Left ventricle myocardium inferior (tissue), 1 donor: ENCODE measurements at regions not wholly inside any gene's neighbourhood (a gene's known extent, or its start where the extent isn't known, plus 50 kb on each side); places are given as distances from the start of the nearest gene placed in this dataset.

Source experiments
- DNase-seq: peaks from one replicate; pipeline ENCODE4 v3.0.0-alpha.2; 2020
- H3K27ac ChIP-seq: fragments of 200-600 bp; replicated peaks from 2 replicates; pipeline ENCODE4 v1.8.0; 2021
- H3K27me3 ChIP-seq: fragments of 200-600 bp; 2 replicates; pipeline ENCODE4 v1.8.0; 2021; ENCODE audit warnings: low read depth
- H3K36me3 ChIP-seq: fragments of 200-600 bp; 2 replicates; pipeline ENCODE4 v1.8.0; 2021
- H3K4me1 ChIP-seq: fragments of 200-600 bp; 2 replicates; pipeline ENCODE4 v1.8.0; 2021
- H3K4me3 ChIP-seq: fragments of 200-600 bp; 2 replicates; pipeline ENCODE4 v1.8.0; 2021; ENCODE audit warnings: mild to moderate bottlenecking, moderate library complexity
- H3K9me3 ChIP-seq: fragments of 200-600 bp; replicated peaks from 2 replicates; pipeline ENCODE4 v1.8.0; 2021
- CTCF ChIP-seq: fragments of 200-600 bp; IDR thresholded peaks from 2 replicates; pipeline ENCODE4 v1.8.0; 2021; ENCODE audit warnings: antibody characterized with exemption, mild to moderate bottlenecking, borderline replicate concordance
- intact Hi-C: fragments of 100-400 bp; cut with micrococcal nuclease; formaldehyde crosslinking; loops from one replicate; pipeline ENCODE4 v1.11.0; 2022
- donor health status: DM: no; HTN: yes; CAD: no; lungs with severe emphysema.

GRCh38 chr7:131112431-131112830, 215.2 kb upstream of the MKLN1 start:
- Histone ChIP-seq H3K4me3 (no peak overlapping the region), H3K9me3 (no peaks in the 10 kb centered on the region), H3K36me3 (no peaks in the 10 kb centered on the region), H3K27ac (peak overlapping the region; percentile 99), H3K27me3 (no peaks in the 10 kb centered on the region), H3K4me1 (peaks cover 48% of the 10 kb centered on the region)
- DNase-seq: no peak
- intact Hi-C loops: no loop called here
- no peak for TF ChIP-seq CTCF

GRCh38 chr7:131115340-131115739, 212.3 kb upstream of the MKLN1 start:
- intact Hi-C loops: no loop called here
- TF ChIP-seq CTCF: no peak
- no peaks in the 10 kb centered on the region for H3K36me3 ChIP-seq
- H3K27me3 ChIP-seq: no peaks in the 10 kb centered on the region
- no peak overlapping the region for H3K27ac ChIP-seq
- peaks cover 11% of the 10 kb centered on the region for H3K9me3 ChIP-seq
- no peak overlapping the region for H3K4me3 ChIP-seq
- no peak for DNase-seq
- peaks cover 21% of the 10 kb centered on the region for H3K4me1 ChIP-seq

GRCh38 chr7:131117439-131117838, 210.2 kb upstream of the MKLN1 start:
- intact Hi-C loops: no loop called here
- Histone ChIP-seq H3K4me1 (peaks cover under 1% of the 10 kb centered on the region), H3K9me3 (peaks cover 11% of the 10 kb centered on the region), H3K4me3 (no peak overlapping the region), H3K27ac (no peak overlapping the region), H3K36me3 (no peaks in the 10 kb centered on the region), H3K27me3 (no peaks in the 10 kb centered on the region)
- no peak for TF ChIP-seq CTCF
- no peak for DNase-seq

- DNase-seq: no peak
- no peak overlapping the region for H3K27ac ChIP-seq
- intact Hi-C loops: no loop called here
- H3K4me3 ChIP-seq: no peak overlapping the region
- H3K4me1 ChIP-seq: no peaks in the 10 kb centered on the region
- no peaks in the 10 kb centered on the region for H3K36me3 ChIP-seq
- peaks cover 11% of the 10 kb centered on the region for H3K9me3 ChIP-seq
- TF ChIP-seq CTCF: no peak
- no peaks in the 10 kb centered on the region for H3K27me3 ChIP-seq
These were observed 208.3 kb upstream of the MKLN1 start for GRCh38 chr7:131119381-131119780.

GRCh38 chr7:131122394-131122793, 205.3 kb upstream of the MKLN1 start:
- no peak for TF ChIP-seq CTCF
- Histone ChIP-seq H3K4me1 (no peaks in the 10 kb centered on the region), H3K9me3 (peaks cover 11% of the 10 kb centered on the region), H3K4me3 (no peak overlapping the region), H3K27ac (no peak overlapping the region), H3K36me3 (no peaks in the 10 kb centered on the region), H3K27me3 (no peaks in the 10 kb centered on the region)
- intact Hi-C loops: loop anchor here (10.0 kb wide), 1 partner anchor 52 kb away; no protein-coding TSS in a partner anchor
- DNase-seq: no peak
